AG04450 (cell line): ENCODE measurements at regions not wholly inside any gene's neighbourhood (a gene's known extent, or its start where the extent isn't known, plus 50 kb on each side); places are given as distances from the start of the nearest gene placed in this dataset.

Source experiments
- CTCF ChIA-PET: fragments of 300-600, 350-600 bp; formaldehyde crosslinking; extraction: SDS; loops from one replicate; lab custom pipeline; 2022; ENCODE audit warnings: antibody characterized with exemption, inconsistent platforms; lab: Charles Lee
- POLR2A ChIA-PET: fragments of 350-600 bp; formaldehyde crosslinking; extraction: SDS; loops from one replicate; lab custom pipeline; 2021; ENCODE audit warnings: antibody characterized with exemption, inconsistent platforms; lab: Yijun Ruan, JAX
- DNase-seq: peaks from one replicate; pipeline ENCODE4 v3.0.0-alpha.2; 2011; ENCODE audit warnings: low read depth, low spot score
- H3K27ac ChIP-seq: one replicate; pipeline ENCODE4 v1.5.1; 2012; ENCODE audit warnings: low read depth, low read length, control low read depth
- H3K27me3 ChIP-seq: one replicate; pipeline ENCODE4 v1.6.0; 2012; ENCODE audit warnings: low read length; ENCODE audit not compliant: control insufficient read depth, insufficient read depth
- H3K4me3 ChIP-seq: 2 replicates; pipeline ENCODE4 v1.5.1; 2011; ENCODE audit warnings: mild to moderate bottlenecking, low read depth, low read length, control low read depth
- H3K9me3 ChIP-seq: 2 replicates; pipeline ENCODE4 v1.5.1; 2012; ENCODE audit warnings: low read length; ENCODE audit not compliant: control insufficient read depth, insufficient read depth
- CTCF ChIP-seq: IDR thresholded peaks from 2 replicates; pipeline ENCODE4 v1.5.1; 2011; ENCODE audit warnings: low read depth, low read length, control low read depth, inconsistent platforms

- ChIA-PET CTCF (no interaction called here), POLR2A (no interaction called here)
- no peaks in the 10 kb centered on the region for H3K27me3 ChIP-seq
- H3K4me3 ChIP-seq: no peak overlapping the region
- no peak for TF ChIP-seq CTCF
- DNase-seq: no peak
- peaks cover 16% of the 10 kb centered on the region; the same call in 1 of the 2 replicates for H3K9me3 ChIP-seq
- no peak overlapping the region for H3K27ac ChIP-seq
These were observed 400.0 kb upstream of the AUTS2 start for GRCh38 chr7:69198250-69198649.

GRCh38 chr7:69199041-69199440, 399.2 kb upstream of the AUTS2 start:
- H3K27ac ChIP-seq: no peak overlapping the region

GRCh38 chr7:69199661-69200060, 398.6 kb upstream of the AUTS2 start:
- Histone ChIP-seq H3K27ac (no peak overlapping the region), H3K9me3 (peaks cover 21% of the 10 kb centered on the region), H3K4me3 (no peak overlapping the region), H3K27me3 (no peaks in the 10 kb centered on the region)
- CTCF ChIA-PET: no interaction called here
- no peak for TF ChIP-seq CTCF
- no peak for DNase-seq
- POLR2A ChIA-PET: no interaction called here

More at GRCh38 chr7:69199041-69199440, 399.2 kb upstream of the AUTS2 start:
- POLR2A ChIA-PET: no interaction called here
- peaks cover 21% of the 10 kb centered on the region for H3K9me3 ChIP-seq
- TF ChIP-seq CTCF: no peak
- DNase-seq: no peak
- no peak overlapping the region for H3K4me3 ChIP-seq
- H3K27me3 ChIP-seq: no peaks in the 10 kb centered on the region
- CTCF ChIA-PET: no interaction called here

GRCh38 chr7:69203871-69204270, 394.4 kb upstream of the AUTS2 start:
- H3K27me3 ChIP-seq: no peaks in the 10 kb centered on the region
- H3K9me3 ChIP-seq: peaks cover 17% of the 10 kb centered on the region
- H3K4me3 ChIP-seq: no peak overlapping the region
- CTCF ChIA-PET: no interaction called here
- POLR2A ChIA-PET: no interaction called here
- no peak for TF ChIP-seq CTCF
- no peak overlapping the region for H3K27ac ChIP-seq
- DNase-seq: no peak

GRCh38 chr7:69204943-69205342, 393.3 kb upstream of the AUTS2 start:
- no peak for TF ChIP-seq CTCF

More at GRCh38 chr7:69204943-69205342, 393.3 kb upstream of the AUTS2 start:
- CTCF ChIA-PET: no interaction called here
- Histone ChIP-seq H3K9me3 (peaks cover 16% of the 10 kb centered on the region), H3K27me3 (no peaks in the 10 kb centered on the region), H3K4me3 (no peak overlapping the region), H3K27ac (no peak overlapping the region)
- POLR2A ChIA-PET: no interaction called here
- no peak for DNase-seq
